ENCODE measurements at regions not wholly inside any gene's neighbourhood (a gene's known extent, or its start where the extent isn't known, plus 50 kb on each side); places are given as distances from the start of the nearest gene placed in this dataset.
A peak's percentile ranks its signal among the peaks of the same experiment; 100 is the strongest.
"Not testable (repeated sequence)": the region's sequence is repeated elsewhere in the genome, so short reads cannot be mapped to it uniquely, and the experiment has no call there.

DNA sequence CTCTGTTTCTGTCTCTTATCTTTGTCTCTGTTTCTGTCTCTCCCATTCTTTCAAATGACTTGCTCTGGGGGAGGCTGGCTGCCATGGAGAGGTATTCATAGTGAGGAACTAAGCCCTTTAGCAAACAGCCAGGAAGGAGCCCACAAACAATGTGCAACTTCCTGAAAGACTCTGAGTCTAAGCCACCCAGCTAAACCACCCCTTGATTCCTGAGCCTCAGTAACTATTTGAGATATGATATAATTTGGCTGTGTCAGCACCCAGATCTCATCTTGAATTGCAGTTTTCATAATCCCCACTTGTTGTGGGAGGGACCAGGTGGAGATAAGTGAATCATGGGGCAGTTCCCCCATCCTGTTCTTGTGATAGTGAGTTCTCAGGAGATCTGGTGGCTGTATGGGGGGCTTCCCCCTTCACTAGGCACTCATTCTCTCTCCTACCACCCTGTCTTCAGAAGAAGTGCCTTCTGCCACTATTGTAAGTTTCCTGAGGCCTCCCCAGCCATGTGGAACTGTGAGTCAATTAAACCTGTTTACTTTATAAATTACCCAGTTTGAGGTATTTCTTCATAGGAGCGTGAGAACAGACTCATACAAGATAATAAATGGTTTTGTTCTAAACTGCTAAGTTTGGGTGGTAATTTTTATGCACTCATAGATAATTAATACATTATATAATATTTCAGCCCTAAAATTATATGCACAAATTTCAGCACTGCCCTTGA lies 121.2 kb upstream of the FOXP2 start:
- no peak overlapping the region for H3K27ac ChIP-seq
- TF ChIP-seq ZFX (IDR thresholded peaks at IDR 0.05; ENCODE audit: borderline replicate concordance) (no peak), CTCF (IDR thresholded peaks at IDR 0.05) (no peak)

DNA sequence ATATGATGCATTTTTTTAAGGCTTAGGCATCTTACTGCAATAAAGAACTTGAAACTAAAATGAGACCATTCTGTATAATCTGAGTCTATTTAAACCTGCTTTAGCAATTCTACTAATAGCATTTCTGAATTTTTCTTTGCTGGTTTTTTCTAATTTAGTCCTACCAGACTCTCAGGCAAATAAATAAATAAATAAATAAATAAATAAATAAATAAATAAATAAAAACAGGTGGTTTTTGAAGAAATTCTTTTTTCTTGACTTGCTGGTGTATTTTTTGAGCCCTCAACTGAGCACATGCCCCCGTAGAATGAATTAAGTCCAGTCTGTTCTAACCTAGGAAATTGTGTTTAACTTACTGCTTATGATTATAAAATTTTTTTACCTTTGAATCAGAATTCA lies 134.7 kb upstream of the FOXP2 start:
- no peak for TF ChIP-seq ZFX (IDR thresholded peaks at IDR 0.05; ENCODE audit: borderline replicate concordance)
- no peak for TF ChIP-seq CTCF (IDR thresholded peaks at IDR 0.05)
- no peak overlapping the region for H3K27ac ChIP-seq

GRCh38 chr7:114273218-114273617 lies 141.4 kb upstream of the FOXP2 start:
- H3K27ac ChIP-seq: no peak overlapping the region
- TF ChIP-seq CTCF (IDR thresholded peaks at IDR 0.05): no peak
- no peak for TF ChIP-seq ZFX (IDR thresholded peaks at IDR 0.05; ENCODE audit: borderline replicate concordance)

GRCh38 chr7:114269714-114270113 lies 144.9 kb upstream of the FOXP2 start:
- H3K27ac ChIP-seq: 0 out of 2 replicates have a peak overlapping the region, but pooled peaks have one; percentile 2
- TF ChIP-seq CTCF (IDR thresholded peaks at IDR 0.05): no peak
- no peak for TF ChIP-seq ZFX (IDR thresholded peaks at IDR 0.05; ENCODE audit: borderline replicate concordance)

DNA sequence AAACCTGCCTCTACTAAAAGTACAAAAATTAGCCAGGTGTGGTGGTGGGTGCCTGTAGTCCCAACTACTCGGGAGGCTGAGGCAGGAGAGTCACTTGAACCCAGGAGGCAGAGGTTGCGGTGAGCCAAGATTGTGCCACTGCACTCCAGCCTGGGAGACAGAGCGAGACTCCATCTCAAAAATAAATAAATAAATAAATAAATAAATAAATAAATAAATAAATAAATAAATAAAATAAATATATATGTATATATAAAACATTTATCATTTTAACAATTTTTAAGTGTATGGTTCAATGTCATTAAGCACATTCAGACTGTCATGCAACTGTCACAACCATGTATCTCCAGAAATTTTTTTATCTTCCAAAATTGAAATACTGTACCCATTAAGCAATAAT lies 147.1 kb upstream of the FOXP2 start:
- H3K27ac ChIP-seq: not testable (repeated sequence)

DNA sequence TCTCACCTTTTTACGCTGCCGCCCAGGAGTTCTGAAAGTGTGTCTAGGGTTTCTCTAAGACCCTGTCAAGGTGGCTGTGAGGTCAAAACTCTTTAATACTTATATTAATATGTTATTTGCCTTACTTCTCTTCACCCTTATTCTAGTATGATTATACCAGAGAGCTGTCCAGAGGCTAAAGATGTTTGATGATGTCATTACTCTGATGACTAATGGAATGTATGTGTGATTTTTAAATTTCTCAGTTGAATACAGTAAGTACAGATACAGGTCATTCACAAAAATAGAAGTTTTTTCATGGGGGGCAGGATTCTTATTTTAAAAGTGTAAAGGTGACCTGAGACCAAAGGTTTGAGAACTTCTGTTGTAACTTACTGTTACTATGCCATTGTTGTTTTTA lies 150.6 kb upstream of the FOXP2 start:
- TF ChIP-seq CTCF (IDR thresholded peaks at IDR 0.05): no peak
- no peak for TF ChIP-seq ZFX (IDR thresholded peaks at IDR 0.05; ENCODE audit: borderline replicate concordance)
- no peak overlapping the region for H3K27ac ChIP-seq

DNA sequence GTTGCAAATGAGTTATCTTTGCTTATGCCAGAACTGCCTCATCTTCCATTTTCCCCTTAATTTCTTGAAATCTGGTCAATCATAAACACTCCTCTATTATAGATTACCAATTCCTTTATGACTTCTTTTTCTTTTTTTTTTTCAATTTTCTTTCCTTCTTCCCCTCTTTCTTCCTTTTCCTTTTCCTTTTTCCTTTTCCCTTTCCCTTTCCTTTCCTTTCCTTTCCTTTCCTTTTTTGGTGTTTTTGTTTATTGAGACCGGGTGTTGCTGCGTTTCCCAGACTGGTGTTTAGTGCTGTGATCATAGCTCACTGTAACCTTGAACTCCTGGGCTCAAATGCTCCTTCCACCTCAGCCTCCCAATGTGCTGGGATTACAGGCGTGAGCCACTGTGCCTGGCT lies 151.4 kb upstream of the FOXP2 start:
- TF ChIP-seq ZFX (IDR thresholded peaks at IDR 0.05; ENCODE audit: borderline replicate concordance) (no peak), CTCF (IDR thresholded peaks at IDR 0.05) (no peak)

GRCh38 chr7:114255404-114255841 lies 159.2 kb upstream of the FOXP2 start:
- H3K27ac ChIP-seq: no peak overlapping the region

More for the DNA sequence above, 151.4 kb upstream of the FOXP2 start:
- H3K27ac ChIP-seq: no peak overlapping the region

More at GRCh38 chr7:114255404-114255841, 159.2 kb upstream of the FOXP2 start:
- TF ChIP-seq CTCF (IDR thresholded peaks at IDR 0.05): no peak
- TF ChIP-seq ZFX (IDR thresholded peaks at IDR 0.05; ENCODE audit: borderline replicate concordance): no peak
